ENCODE measurements at regions not wholly inside any gene's neighbourhood (a gene's known extent, or its start where the extent isn't known, plus 50 kb on each side); places are given as distances from the start of the nearest gene placed in this dataset.

DNA sequence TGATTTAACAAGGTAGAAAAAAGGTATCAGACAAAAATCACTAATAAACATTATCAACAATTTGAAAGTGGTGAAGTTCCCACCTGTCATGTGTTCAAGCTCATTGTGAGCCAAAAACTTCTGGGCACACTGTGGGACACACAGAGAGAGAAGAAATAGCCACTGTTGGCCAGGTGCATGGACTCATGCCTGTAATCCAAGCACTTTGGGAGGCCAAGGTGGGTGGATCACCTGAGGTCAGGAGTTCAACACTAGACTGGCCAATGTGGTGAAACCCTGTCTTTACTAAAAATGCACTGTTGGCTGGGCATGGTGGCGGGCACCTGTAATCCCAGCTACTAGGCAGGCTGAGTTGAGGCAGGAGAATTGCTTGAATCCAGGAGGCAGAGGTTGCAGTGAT, 167.4 kb downstream of the TOX3 start:
- Histone ChIP-seq H3K4ac (ENCODE audit: low read length) (no peak overlapping the region), H3K4me3 (ENCODE audit: low read length in 2 of 2) (no peak overlapping the region), H3K79me1 (ENCODE audit: low read depth, low read length) (no peaks in the 10 kb centered on the region), H3K14ac (ENCODE audit: low read length) (no peak overlapping the region), H2BK12ac (ENCODE audit: low read length) (no peak overlapping the region), H3K36me3 (replicated peaks in 1 of 2; ENCODE audit: control insufficient read depth in 2 of 2, insufficient read depth in 2 of 2, low read length in 2 of 2) (no peaks in the 10 kb centered on the region), H2BK15ac (ENCODE audit: low read length) (no peak overlapping the region), H3K27me3 (ENCODE audit: control insufficient read depth in 3 of 3, insufficient read depth in 3 of 3, low read depth in 1 of 3, low read length in 3 of 3) (no peaks in the 10 kb centered on the region), H4K91ac (ENCODE audit: low read depth, low read length, poor library complexity) (no peak overlapping the region), H3K23ac (ENCODE audit: low read depth, low read length, poor library complexity) (no peak overlapping the region), H2BK5ac (ENCODE audit: low read length) (no peak overlapping the region), H3K18ac (ENCODE audit: low read length) (no peak overlapping the region), H3K9ac (ENCODE audit: low read depth, low read length, poor library complexity) (no peak overlapping the region), H3K27ac (replicated peaks; ENCODE audit: low read length) (no peak overlapping the region), H2AK5ac (ENCODE audit: low read depth, low read length) (no peak overlapping the region), H3K4me2 (ENCODE audit: insufficient read depth, low read length, poor library complexity, severe bottlenecking) (no peak overlapping the region), H3K4me1 (ENCODE audit: control insufficient read depth in 2 of 2, insufficient read depth in 1 of 2, low read depth in 1 of 2, low read length in 2 of 2) (peaks cover 0 to 5% of the 10 kb centered on the region in 2 donors), H2BK120ac (ENCODE audit: low read depth, low read length) (no peak overlapping the region), H2AFZ (ENCODE audit: low read length) (no peak overlapping the region), H4K8ac (ENCODE audit: low read depth, low read length) (no peak overlapping the region), H3K9me3 (replicated peaks in 1 of 2; ENCODE audit: control insufficient read depth in 2 of 2, insufficient read depth in 1 of 2, low read depth in 1 of 2, low read length in 2 of 2) (no peaks in the 10 kb centered on the region)
- no CpG with 5 or more reads among the region's 1 CpG for WGBS, 2 donors (ENCODE audit: extremely low coverage in 2 of 2, insufficient read length in 2 of 2, insufficient replicate concordance in 1 of 2)
- no peak for DNase-seq (ENCODE audit: low spot score)

DNA sequence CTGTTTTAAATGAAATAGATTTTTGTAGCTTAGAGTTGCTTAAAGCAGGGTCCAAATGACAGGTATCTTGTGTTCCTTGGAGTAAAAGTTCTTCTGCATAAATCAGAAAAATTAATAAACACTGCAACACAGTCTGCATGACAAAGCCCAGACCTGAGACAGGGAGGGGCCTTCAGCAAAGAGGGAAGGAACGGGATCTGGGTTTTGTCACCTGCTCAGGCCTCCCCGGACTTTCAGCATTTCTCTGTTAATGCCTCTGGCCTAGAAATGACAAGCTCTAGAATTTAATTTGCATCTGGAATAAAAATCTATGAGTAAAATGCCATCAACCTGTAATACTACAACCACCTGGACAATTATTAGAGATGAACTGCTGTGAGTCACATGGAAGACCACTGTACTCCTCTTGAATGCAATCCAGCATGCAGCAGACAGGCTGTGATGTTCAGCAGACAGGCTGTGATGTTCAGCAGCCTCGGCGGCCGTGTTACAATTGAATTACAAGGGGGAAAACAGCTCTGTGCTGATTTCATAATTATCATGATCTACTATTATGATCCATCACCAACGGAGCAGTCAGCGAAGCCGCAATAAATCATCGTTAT, 170.2 kb downstream of the TOX3 start:
- Histone ChIP-seq H2AFZ (ENCODE audit: low read length) (no peak overlapping the region), H3K36me3 (replicated peaks in 1 of 2; ENCODE audit: control insufficient read depth in 2 of 2, insufficient read depth in 2 of 2, low read length in 2 of 2) (no peaks in the 10 kb centered on the region), H2BK5ac (ENCODE audit: low read length) (no peak overlapping the region), H3K79me1 (ENCODE audit: low read depth, low read length) (no peaks in the 10 kb centered on the region), H3K4me1 (ENCODE audit: control insufficient read depth in 2 of 2, insufficient read depth in 1 of 2, low read depth in 1 of 2, low read length in 2 of 2) (peaks cover 0 to 2% of the 10 kb centered on the region in 2 donors), H3K27me3 (ENCODE audit: control insufficient read depth in 3 of 3, insufficient read depth in 3 of 3, low read depth in 1 of 3, low read length in 3 of 3) (no peaks in the 10 kb centered on the region), H2BK120ac (ENCODE audit: low read depth, low read length) (no peak overlapping the region), H3K27ac (replicated peaks; ENCODE audit: low read length) (no peak overlapping the region), H3K4ac (ENCODE audit: low read length) (no peak overlapping the region), H2BK12ac (ENCODE audit: low read length) (no peak overlapping the region), H2AK5ac (ENCODE audit: low read depth, low read length) (no peak overlapping the region), H3K9me3 (replicated peaks in 1 of 2; ENCODE audit: control insufficient read depth in 2 of 2, insufficient read depth in 1 of 2, low read depth in 1 of 2, low read length in 2 of 2) (peaks cover 0 to 4% of the 10 kb centered on the region in 2 donors), H2BK15ac (ENCODE audit: low read length) (no peak overlapping the region), H3K4me2 (ENCODE audit: insufficient read depth, low read length, poor library complexity, severe bottlenecking) (no peak overlapping the region), H3K18ac (ENCODE audit: low read length) (no peak overlapping the region), H3K23ac (ENCODE audit: low read depth, low read length, poor library complexity) (no peak overlapping the region), H3K4me3 (ENCODE audit: low read length in 2 of 2) (no peak overlapping the region), H4K8ac (ENCODE audit: low read depth, low read length) (no peak overlapping the region), H3K14ac (ENCODE audit: low read length) (no peak overlapping the region), H3K9ac (ENCODE audit: low read depth, low read length, poor library complexity) (no peak overlapping the region), H4K91ac (ENCODE audit: low read depth, low read length, poor library complexity) (no peak overlapping the region)
- WGBS, 2 donors (ENCODE audit: extremely low coverage in 2 of 2, insufficient read length in 2 of 2, insufficient replicate concordance in 1 of 2): no CpG with 5 or more reads among the region's 9 CpGs
- no peak for DNase-seq (ENCODE audit: low spot score)

GRCh38 chr16:52372313-52372712, 174.6 kb downstream of the TOX3 start:
- H3K14ac ChIP-seq (ENCODE audit: low read length): no peak overlapping the region

GRCh38 chr16:52368859-52369258, 178.1 kb downstream of the TOX3 start:
- no CpG with 5 or more reads among the region's 4 CpGs for WGBS, 2 donors (ENCODE audit: extremely low coverage in 2 of 2, insufficient read length in 2 of 2, insufficient replicate concordance in 1 of 2)
- no peak for DNase-seq (ENCODE audit: low spot score)
- no peak overlapping the region for H4K91ac ChIP-seq (ENCODE audit: low read depth, low read length, poor library complexity)

More at GRCh38 chr16:52372313-52372712, 174.6 kb downstream of the TOX3 start:
- H3K36me3 ChIP-seq (replicated peaks in 1 of 2; ENCODE audit: control insufficient read depth in 2 of 2, insufficient read depth in 2 of 2, low read length in 2 of 2): no peaks in the 10 kb centered on the region
- no peak overlapping the region for H2BK5ac ChIP-seq (ENCODE audit: low read length)
- H3K4me1 ChIP-seq (ENCODE audit: control insufficient read depth in 2 of 2, insufficient read depth in 1 of 2, low read depth in 1 of 2, low read length in 2 of 2): peaks cover 0 to 2% of the 10 kb centered on the region in 2 donors
- no peaks in the 10 kb centered on the region for H3K27me3 ChIP-seq (ENCODE audit: control insufficient read depth in 3 of 3, insufficient read depth in 3 of 3, low read depth in 1 of 3, low read length in 3 of 3)
- H2BK12ac ChIP-seq (ENCODE audit: low read length): no peak overlapping the region
- H3K18ac ChIP-seq (ENCODE audit: low read length): peak overlapping the region; percentile 35
- no peak overlapping the region for H4K91ac ChIP-seq (ENCODE audit: low read depth, low read length, poor library complexity)
- no peak overlapping the region for H4K8ac ChIP-seq (ENCODE audit: low read depth, low read length)
- H3K9ac ChIP-seq (ENCODE audit: low read depth, low read length, poor library complexity): no peak overlapping the region
- no peaks in the 10 kb centered on the region for H3K79me1 ChIP-seq (ENCODE audit: low read depth, low read length)
- no peak overlapping the region for H2BK120ac ChIP-seq (ENCODE audit: low read depth, low read length)
- H2AK5ac ChIP-seq (ENCODE audit: low read depth, low read length): no peak overlapping the region
- H2AFZ ChIP-seq (ENCODE audit: low read length): no peak overlapping the region
- no peak overlapping the region for H3K23ac ChIP-seq (ENCODE audit: low read depth, low read length, poor library complexity)
- no peak for DNase-seq (ENCODE audit: low spot score)
- no peak overlapping the region for H2BK15ac ChIP-seq (ENCODE audit: low read length)
- peaks cover 0 to 5% of the 10 kb centered on the region in 2 donors for H3K9me3 ChIP-seq (replicated peaks in 1 of 2; ENCODE audit: control insufficient read depth in 2 of 2, insufficient read depth in 1 of 2, low read depth in 1 of 2, low read length in 2 of 2)
- no peak overlapping the region for H3K4ac ChIP-seq (ENCODE audit: low read length)
- no peak overlapping the region for H3K27ac ChIP-seq (replicated peaks; ENCODE audit: low read length)
- no peak overlapping the region for H3K4me3 ChIP-seq (ENCODE audit: low read length in 2 of 2)
- no peak overlapping the region for H3K4me2 ChIP-seq (ENCODE audit: insufficient read depth, low read length, poor library complexity, severe bottlenecking)

More at GRCh38 chr16:52368859-52369258, 178.1 kb downstream of the TOX3 start:
- no peak overlapping the region for H3K9ac ChIP-seq (ENCODE audit: low read depth, low read length, poor library complexity)
- no peak overlapping the region for H3K23ac ChIP-seq (ENCODE audit: low read depth, low read length, poor library complexity)
- H3K27me3 ChIP-seq (ENCODE audit: control insufficient read depth in 3 of 3, insufficient read depth in 3 of 3, low read depth in 1 of 3, low read length in 3 of 3): no peaks in the 10 kb centered on the region
- no peak overlapping the region for H4K8ac ChIP-seq (ENCODE audit: low read depth, low read length)
- H2BK15ac ChIP-seq (ENCODE audit: low read length): no peak overlapping the region
- H2BK5ac ChIP-seq (ENCODE audit: low read length): no peak overlapping the region
- no peak overlapping the region for H3K18ac ChIP-seq (ENCODE audit: low read length)
- H3K4ac ChIP-seq (ENCODE audit: low read length): no peak overlapping the region
- H3K4me1 ChIP-seq (ENCODE audit: control insufficient read depth in 2 of 2, insufficient read depth in 1 of 2, low read depth in 1 of 2, low read length in 2 of 2): peaks cover 2 to 5% of the 10 kb centered on the region in 2 donors
- H3K4me2 ChIP-seq (ENCODE audit: insufficient read depth, low read length, poor library complexity, severe bottlenecking): no peak overlapping the region
- H3K27ac ChIP-seq (replicated peaks; ENCODE audit: low read length): no peak overlapping the region
- no peak overlapping the region for H2AK5ac ChIP-seq (ENCODE audit: low read depth, low read length)
- no peaks in the 10 kb centered on the region for H3K79me1 ChIP-seq (ENCODE audit: low read depth, low read length)
- H3K4me3 ChIP-seq (ENCODE audit: low read length in 2 of 2): no peak overlapping the region
- no peaks in the 10 kb centered on the region for H3K36me3 ChIP-seq (replicated peaks in 1 of 2; ENCODE audit: control insufficient read depth in 2 of 2, insufficient read depth in 2 of 2, low read length in 2 of 2)
- H3K9me3 ChIP-seq (replicated peaks in 1 of 2; ENCODE audit: control insufficient read depth in 2 of 2, insufficient read depth in 1 of 2, low read depth in 1 of 2, low read length in 2 of 2): peaks cover 0 to 5% of the 10 kb centered on the region in 2 donors
- H2BK12ac ChIP-seq (ENCODE audit: low read length): no peak overlapping the region
- no peak overlapping the region for H3K14ac ChIP-seq (ENCODE audit: low read length)
- no peak overlapping the region for H2AFZ ChIP-seq (ENCODE audit: low read length)
- no peak overlapping the region for H2BK120ac ChIP-seq (ENCODE audit: low read depth, low read length)

Measured in neuronal stem cell (in vitro differentiated cells).